GM23338 (cell line): ENCODE measurements at regions not wholly inside any gene's neighbourhood (a gene's known extent, or its start where the extent isn't known, plus 50 kb on each side); places are given as distances from the start of the nearest gene placed in this dataset.

Experiments
- ATAC-seq: fragments of 200-7000 bp; cut with Tn5 transposase; 3 replicates; pipeline ENCODE4 v1.9.1; 2020
- DNase-seq: peaks from one replicate; pipeline ENCODE4 v3.0.0-alpha.2; 2015; ENCODE audit warnings: low spot score
- H2AFZ ChIP-seq: fragments of 200-600 bp; sonication (generic); 2 replicates; pipeline ENCODE4 v1.8.0; 2016; ENCODE audit warnings: antibody characterized with exemption, mild to moderate bottlenecking, moderate library complexity
- H3F3A ChIP-seq: fragments of 200-600 bp; sonication (generic); replicated peaks from 2 replicates; pipeline ENCODE4 v1.8.0; 2017; ENCODE audit warnings: antibody characterized with exemption, mixed run types, low read depth
- H3K27ac ChIP-seq: fragments of 200-600 bp; sonication (generic); 2 replicates; pipeline ENCODE4 v1.6.1; 2016; ENCODE audit warnings: low read depth
- H3K27me3 ChIP-seq: fragments of 200-600 bp; sonication (generic); 2 replicates; pipeline ENCODE4 v1.8.0; 2016; ENCODE audit warnings: mild to moderate bottlenecking, mixed run types, moderate library complexity; ENCODE audit not compliant: insufficient read depth
- H3K36me3 ChIP-seq: fragments of 200-600 bp; sonication (generic); 2 replicates; pipeline ENCODE4 v1.8.0; 2016; ENCODE audit warnings: mild to moderate bottlenecking; ENCODE audit not compliant: insufficient read depth
- H3K4me1 ChIP-seq: fragments of 200-600 bp; sonication (generic); 2 replicates; pipeline ENCODE4 v1.8.0; 2016; ENCODE audit warnings: mild to moderate bottlenecking, moderate library complexity; ENCODE audit not compliant: insufficient read depth
- H3K4me2 ChIP-seq: fragments of 200-600 bp; sonication (generic); 2 replicates; pipeline ENCODE4 v1.7.1; 2017; ENCODE audit warnings: mixed run types
- H3K4me3 ChIP-seq: fragments of 200-600 bp; sonication (generic); 2 replicates; pipeline ENCODE4 v1.6.1; 2016; ENCODE audit warnings: mixed run types
- H3K79me2 ChIP-seq: fragments of 200-600 bp; sonication (generic); replicated peaks from 2 replicates; pipeline ENCODE4 v1.8.0; 2017; ENCODE audit warnings: mild to moderate bottlenecking; ENCODE audit not compliant: insufficient read depth
- H3K9me2 ChIP-seq: fragments of 200-600 bp; sonication (generic); 2 replicates; pipeline ENCODE4 v1.8.0; 2017; ENCODE audit not compliant: insufficient read depth
- H4K20me1 ChIP-seq: fragments of 200-600 bp; sonication (generic); replicated peaks from 2 replicates; pipeline ENCODE4 v1.8.0; 2017; ENCODE audit warnings: mild to moderate bottlenecking; ENCODE audit not compliant: insufficient read depth
- H3K27ac Mint-ChIP-seq: 2 replicates; pipeline ENCODE4 v1.8.0; 2020; ENCODE audit warnings: inconsistent platforms, mild to moderate bottlenecking, moderate library complexity, mixed read lengths
- H3K27me3 Mint-ChIP-seq: 3 replicates; pipeline ENCODE4 v1.8.0; 2022; ENCODE audit warnings: low read depth, mild to moderate bottlenecking, moderate library complexity, mixed read lengths, inconsistent platforms; ENCODE audit not compliant: insufficient read depth, poor library complexity
- H3K36me3 Mint-ChIP-seq: 3 replicates; pipeline ENCODE4 v1.8.0; 2021; ENCODE audit warnings: low read depth, mild to moderate bottlenecking, inconsistent platforms, moderate library complexity, mixed read lengths
- H3K4me1 Mint-ChIP-seq: 3 replicates; pipeline ENCODE4 v1.8.0; 2020; ENCODE audit warnings: mild to moderate bottlenecking, inconsistent platforms, mixed read lengths
- H3K4me3 Mint-ChIP-seq: 3 replicates; pipeline ENCODE4 v1.8.0; 2021; ENCODE audit warnings: moderate library complexity, mild to moderate bottlenecking, inconsistent platforms, mixed read lengths
- H3K9me3 Mint-ChIP-seq: 3 replicates; pipeline ENCODE4 v1.8.0; 2020; ENCODE audit warnings: moderate library complexity, mild to moderate bottlenecking, inconsistent platforms, mixed read lengths
- CREB1 ChIP-seq: fragments of 250-450 bp; sonication (Bioruptor Pico); IDR thresholded peaks from 2 replicates; pipeline ENCODE4 v1.5.0; 2020; ENCODE audit warnings: low read depth, mild to moderate bottlenecking, moderate library complexity
- CTCF ChIP-seq, 2 experiments: fragments of 200-600 bp in 1 of 2; sonication (generic) in 1 of 2; conservative IDR thresholded peaks; 2 replicates each; pipeline versions ENCODE4 v1.5.1 to v1.6.1; 2016 to 2017; ENCODE audit warnings: antibody characterized with exemption in 2 of 2, low read depth in 2 of 2, mild to moderate bottlenecking in 2 of 2, moderate library complexity in 1 of 2
- ETS1 ChIP-seq: IDR thresholded peaks from 2 replicates; pipeline ENCODE4 v1.6.1; 2016; ENCODE audit warnings: antibody characterized with exemption
- EZH2 ChIP-seq: fragments of 200-600 bp; sonication (generic); IDR thresholded peaks from one replicate; pipeline ENCODE4 v1.8.0; 2017; ENCODE audit warnings: antibody characterized with exemption, mild to moderate bottlenecking, low read depth; ENCODE audit not compliant: unreplicated experiment
- EZH2phosphoT487 ChIP-seq: fragments of 200-600 bp; sonication (generic); IDR thresholded peaks from one replicate; pipeline ENCODE4 v1.8.1; 2018; ENCODE audit warnings: antibody characterized with exemption; ENCODE audit not compliant: unreplicated experiment
- JUNB ChIP-seq: IDR thresholded peaks from one replicate; pipeline ENCODE4 v1.6.1; 2016; ENCODE audit warnings: antibody characterized with exemption; ENCODE audit not compliant: unreplicated experiment
- NANOG ChIP-seq: IDR thresholded peaks from 2 replicates; pipeline ENCODE4 v1.6.1; 2016; ENCODE audit warnings: antibody characterized with exemption, borderline replicate concordance
- REST ChIP-seq: IDR thresholded peaks from one replicate; pipeline ENCODE4 v1.6.1; 2018; ENCODE audit warnings: antibody characterized with exemption; ENCODE audit not compliant: unreplicated experiment
- STAT1 ChIP-seq: IDR thresholded peaks from one replicate; pipeline ENCODE4 v1.6.1; 2016; ENCODE audit warnings: antibody characterized with exemption; ENCODE audit not compliant: unreplicated experiment
- ZNF114 ChIP-seq: fragments of 250-450 bp; sonication (Bioruptor Pico); IDR thresholded peaks from 2 replicates; pipeline ENCODE4 v1.5.0; 2020; ENCODE audit warnings: mild to moderate bottlenecking, moderate library complexity
- ZNF331 ChIP-seq: fragments of 250-450 bp; sonication (Bioruptor Pico); IDR thresholded peaks from 2 replicates; pipeline ENCODE4 v1.5.0; 2020; ENCODE audit warnings: low read depth, mild to moderate bottlenecking, moderate library complexity

GRCh38 chr9:134540276-134541096, 101.1 kb upstream of the COL5A1 start (continued):
- TF ChIP-seq CREB1 (CRISPR knock-in tag) (no peak), ZNF331 (CRISPR knock-in tag) (no peak), EZH2 (no peak), ETS1 (no peak), REST (no peak), EZH2phosphoT487 (no peak), NANOG (no peak), JUNB (no peak), ZNF114 (CRISPR knock-in tag) (no peak), STAT1 (no peak)

- no peaks in the 10 kb centered on the region for H4K20me1 ChIP-seq
- H3F3A ChIP-seq = no peaks in the 10 kb centered on the region
- ATAC-seq (no peak), DNase-seq (no peak)
- no peak overlapping the region for H3K27ac ChIP-seq
- Mint-ChIP-seq H3K4me3 (no peak overlapping the region), H3K9me3 (no peaks in the 10 kb centered on the region), H3K27me3 (no peaks in the 10 kb centered on the region), H3K4me1 (peaks cover 10% of the 10 kb centered on the region; the same call in 2 of the 3 replicates), H3K36me3 (no peaks in the 10 kb centered on the region; the same call in 2 of the 3 replicates), H3K27ac (no peak overlapping the region)
- no peak overlapping the region for H2AFZ ChIP-seq
- no peak overlapping the region for H3K4me3 ChIP-seq
- no peak overlapping the region for H3K4me2 ChIP-seq
- no peaks in the 10 kb centered on the region for H3K9me2 ChIP-seq
- H3K4me1 ChIP-seq = 0 out of 2 replicates have a peak, but pooled peaks cover 3% of the 10 kb centered on the region
- H3K27me3 ChIP-seq = no peaks in the 10 kb centered on the region
- H3K79me2 ChIP-seq = no peaks in the 10 kb centered on the region
- no peaks in the 10 kb centered on the region for H3K36me3 ChIP-seq
- no peak for TF ChIP-seq JUNB
- no peak for TF ChIP-seq NANOG
- TF ChIP-seq ZNF114 (CRISPR knock-in tag) = no peak
- no peak for TF ChIP-seq CTCF (conservative IDR thresholded peaks at IDR 0.05; ENCODE audit: low read depth in 2 of 2)
- TF ChIP-seq ZNF331 (CRISPR knock-in tag) = no peak
- TF ChIP-seq EZH2phosphoT487 = no peak
These were observed 100.4 kb upstream of the COL5A1 start for GRCh38 chr9:134541097-134541747.
